Spleen (tissue), 7 donors: ENCODE measurements at regions not wholly inside any gene's neighbourhood (a gene's known extent, or its start where the extent isn't known, plus 50 kb on each side); places are given as distances from the start of the nearest gene placed in this dataset.

Source experiments
- CTCF ChIP-seq, 11 experiments: fragments of 200-600 bp in 7 of 11; fragments of 450-650 bp in 4 of 11; sonication (generic) in 4 of 11; IDR thresholded peaks in 8 of 11; conservative IDR thresholded peaks in 3 of 11; 1 replicate in 7 of 11; 2 replicates in 4 of 11; pipeline versions ENCODE4 v1.4.0 to v1.8.0; 2016 to 2021; ENCODE audit warnings: antibody characterized with exemption in 11 of 11, inconsistent platforms in 4 of 11, mild to moderate bottlenecking in 1 of 11
- POLR2A ChIP-seq, 3 donors: fragments of 450-650 bp; IDR thresholded peaks; one replicate each; pipeline ENCODE4 v1.5.1; 2017; ENCODE audit warnings: antibody characterized with exemption in 3 of 3, mild to moderate bottlenecking in 1 of 3
- donor health status: DM: no; HTN: no; CAD: no; lungs with moderate emphysema.
- donor health status: DM: no; HTN: no; CAD: no.
- donor health status: DM: no; HTN: no; CAD: no.

- TF ChIP-seq CTCF (IDR thresholded peaks at IDR 0.05 in 8 of 11, conservative IDR thresholded peaks at IDR 0.05 in 3 of 11): no peak
- no peak for TF ChIP-seq POLR2A (IDR thresholded peaks at IDR 0.05)
Observed at GRCh38 chr9:8143677-8144076, 344.1 kb upstream of the DMAC1 start.
